AG04449 (cell line): ENCODE measurements at regions not wholly inside any gene's neighbourhood (a gene's known extent, or its start where the extent isn't known, plus 50 kb on each side); places are given as distances from the start of the nearest gene placed in this dataset.

Source experiments
- CTCF ChIA-PET: fragments of 350-600 bp; formaldehyde crosslinking; extraction: SDS; loops from one replicate; lab custom pipeline; 2021; ENCODE audit warnings: antibody characterized with exemption; lab: Yijun Ruan, JAX
- POLR2A ChIA-PET: fragments of 400-600, 350-600 bp; formaldehyde crosslinking; extraction: SDS; loops from one replicate; lab custom pipeline; 2020; ENCODE audit warnings: antibody characterized with exemption, inconsistent platforms; lab: Yijun Ruan, JAX
- DNase-seq: peaks from one replicate; pipeline ENCODE4 v3.0.0-alpha.2; 2010; ENCODE audit warnings: low read depth, low spot score
- H3K4me3 ChIP-seq: 2 replicates; pipeline ENCODE4 v1.5.1; 2011; ENCODE audit warnings: low read depth, mild to moderate bottlenecking, control low read depth, low read length
- TF ChIP-seq, protein P1 (sequence below): IDR thresholded peaks from one replicate; pipeline ENCODE4 v1.5.1; 2011; ENCODE audit warnings: mild to moderate bottlenecking, moderate library complexity, low read length, control low read depth, inconsistent platforms; ENCODE audit not compliant: insufficient read depth; ENCODE audit errors: missing control alignments

DNA sequence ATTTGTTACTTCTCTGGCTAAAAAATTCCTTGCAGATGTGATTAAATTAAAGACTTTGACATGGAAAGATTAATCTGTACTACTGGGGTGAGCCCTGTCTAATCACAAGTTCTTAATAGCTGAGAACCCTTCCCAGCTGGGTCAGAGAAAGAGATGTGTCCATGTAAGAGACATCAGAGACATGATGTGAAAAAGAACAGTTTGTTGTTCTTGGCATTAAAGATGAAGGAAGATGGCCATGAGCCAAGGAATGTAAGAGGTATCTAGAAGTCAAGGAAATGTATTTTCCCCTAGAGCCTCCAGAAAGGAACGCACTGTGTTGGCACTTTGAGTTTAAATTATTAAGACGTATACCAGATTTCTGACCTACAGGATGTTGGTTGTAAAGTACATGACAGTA, 1271.5 kb upstream of the PRMT6 start:
- TF ChIP-seq, protein P1, sequence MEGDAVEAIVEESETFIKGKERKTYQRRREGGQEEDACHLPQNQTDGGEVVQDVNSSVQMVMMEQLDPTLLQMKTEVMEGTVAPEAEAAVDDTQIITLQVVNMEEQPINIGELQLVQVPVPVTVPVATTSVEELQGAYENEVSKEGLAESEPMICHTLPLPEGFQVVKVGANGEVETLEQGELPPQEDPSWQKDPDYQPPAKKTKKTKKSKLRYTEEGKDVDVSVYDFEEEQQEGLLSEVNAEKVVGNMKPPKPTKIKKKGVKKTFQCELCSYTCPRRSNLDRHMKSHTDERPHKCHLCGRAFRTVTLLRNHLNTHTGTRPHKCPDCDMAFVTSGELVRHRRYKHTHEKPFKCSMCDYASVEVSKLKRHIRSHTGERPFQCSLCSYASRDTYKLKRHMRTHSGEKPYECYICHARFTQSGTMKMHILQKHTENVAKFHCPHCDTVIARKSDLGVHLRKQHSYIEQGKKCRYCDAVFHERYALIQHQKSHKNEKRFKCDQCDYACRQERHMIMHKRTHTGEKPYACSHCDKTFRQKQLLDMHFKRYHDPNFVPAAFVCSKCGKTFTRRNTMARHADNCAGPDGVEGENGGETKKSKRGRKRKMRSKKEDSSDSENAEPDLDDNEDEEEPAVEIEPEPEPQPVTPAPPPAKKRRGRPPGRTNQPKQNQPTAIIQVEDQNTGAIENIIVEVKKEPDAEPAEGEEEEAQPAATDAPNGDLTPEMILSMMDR, result no peak
- DNase-seq, result no peak
- POLR2A ChIA-PET, result no interaction called here

DNA sequence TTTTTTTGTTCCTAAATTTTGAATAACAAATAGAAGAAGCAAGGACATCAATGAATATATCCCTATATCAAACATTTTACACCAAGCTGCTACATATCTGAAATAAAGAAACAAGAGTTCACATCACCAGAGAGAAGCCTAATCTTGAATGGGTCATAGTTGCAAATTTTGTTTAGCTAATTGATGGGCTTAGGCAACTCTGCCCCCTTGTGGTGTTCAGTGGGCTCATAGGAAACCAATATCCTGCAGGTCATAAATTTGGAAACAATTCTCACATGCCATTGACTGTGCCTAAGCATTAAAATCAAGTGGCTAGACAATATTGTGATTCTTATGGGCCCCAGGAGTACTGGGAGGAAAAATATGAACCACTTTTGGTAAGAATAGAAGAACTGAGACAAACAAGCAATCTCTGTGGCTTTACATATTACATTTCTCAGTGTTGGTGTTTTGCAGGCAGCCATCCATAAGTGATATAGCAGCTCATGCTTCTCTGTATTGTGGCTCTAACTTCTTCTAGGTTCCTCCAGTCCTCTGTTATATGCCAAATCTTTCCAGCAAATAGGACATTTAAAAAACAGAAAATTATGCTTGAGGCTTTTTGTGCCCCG, 1262.8 kb upstream of the PRMT6 start:
- POLR2A ChIA-PET, result no interaction called here
- DNase-seq, result no peak
- TF ChIP-seq, protein P1, result peak; percentile 52
- no peak overlapping the region for H3K4me3 ChIP-seq
- CTCF ChIA-PET, result interaction anchor here (0.7 to 4.2 kb wide), 2 partner anchors 10 to 1014 kb away, joined by 4 to 21 read pairs; no protein-coding TSS in a partner anchor

More for the DNA sequence above, 1271.5 kb upstream of the PRMT6 start:
- CTCF ChIA-PET, result no interaction called here
- H3K4me3 ChIP-seq, result no peak overlapping the region

DNA sequence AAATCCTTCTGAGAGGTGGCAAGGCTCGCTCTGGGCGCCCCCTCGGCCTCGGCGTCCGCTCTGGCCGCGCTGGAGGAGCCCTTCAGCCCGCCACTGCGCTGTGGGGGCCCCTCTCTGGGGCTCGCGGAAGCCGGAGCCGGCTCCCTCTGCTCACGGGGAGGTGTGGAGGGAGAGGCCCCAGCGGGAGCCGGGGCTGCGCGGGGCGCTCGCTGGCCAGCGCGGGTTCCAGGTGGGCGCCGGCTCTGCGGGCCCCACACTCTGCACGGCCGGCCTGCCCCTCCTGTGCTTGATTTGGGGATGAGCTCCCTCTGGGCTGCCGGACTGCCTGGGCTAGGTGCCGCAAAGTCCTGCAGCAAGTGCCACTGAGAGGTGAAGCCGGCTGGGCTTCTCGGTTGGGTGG, 1260.7 kb upstream of the PRMT6 start:
- H3K4me3 ChIP-seq, result no peak overlapping the region
- DNase-seq, result no peak
- TF ChIP-seq, protein P1, result no peak
- POLR2A ChIA-PET, result no interaction called here
- CTCF ChIA-PET, result interaction anchor here (4.2 kb wide), 1 partner anchor 1016 kb away, joined by 21 read pairs; no protein-coding TSS in a partner anchor

DNA sequence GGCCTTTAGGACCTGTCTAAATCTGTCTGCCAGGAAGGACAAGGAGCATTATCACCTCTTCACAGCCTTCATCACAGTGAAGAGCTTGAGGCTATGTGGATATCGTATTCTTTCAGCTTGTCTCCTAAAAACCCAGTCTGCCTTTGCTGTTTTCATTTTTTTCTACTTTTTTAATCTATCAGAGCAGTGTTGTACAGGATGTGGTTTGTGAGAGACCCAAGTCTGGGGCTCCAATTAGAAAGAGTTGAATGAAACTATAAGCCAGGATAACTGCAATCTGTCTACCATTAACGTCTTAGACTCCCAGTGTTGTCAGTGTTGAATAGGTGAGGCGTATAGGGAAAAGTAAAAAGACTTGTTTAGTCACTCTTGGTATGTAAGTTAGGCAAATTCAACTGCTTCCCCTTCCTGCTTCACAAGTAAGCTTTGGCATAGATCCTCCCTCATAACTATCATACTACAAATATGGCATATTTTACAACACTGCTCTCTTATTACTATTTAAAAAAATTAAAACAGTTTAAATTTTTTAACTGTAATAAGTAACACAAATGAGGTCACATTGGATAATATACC, 1225.8 kb upstream of the PRMT6 start:
- POLR2A ChIA-PET, result no interaction called here
- CTCF ChIA-PET, result no interaction called here
- no peak overlapping the region for H3K4me3 ChIP-seq

DNA sequence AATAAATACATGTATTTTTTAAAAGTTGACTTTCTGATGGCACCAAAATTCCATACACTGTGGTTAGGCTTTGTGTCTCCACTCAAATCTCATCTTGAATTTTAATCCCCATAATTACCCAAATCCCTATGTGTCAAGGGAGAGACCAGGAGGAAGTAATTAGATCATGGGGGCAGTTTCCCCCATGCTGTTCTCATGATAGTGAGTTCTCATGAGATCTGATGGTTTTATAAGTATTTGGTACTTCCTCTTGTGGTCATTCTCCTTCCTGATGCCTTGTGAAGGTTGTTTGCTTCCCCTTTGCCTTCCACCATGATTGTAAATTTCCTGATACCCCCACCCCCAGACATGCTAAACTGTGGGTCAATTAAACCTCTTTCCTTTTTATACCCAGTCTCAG, 1218.4 kb upstream of the PRMT6 start:
- POLR2A ChIA-PET, result no interaction called here
- CTCF ChIA-PET, result no interaction called here
- no peak for DNase-seq
- H3K4me3 ChIP-seq, result no peak overlapping the region
- TF ChIP-seq, protein P1, result no peak

More for the DNA sequence above, 1225.8 kb upstream of the PRMT6 start:
- DNase-seq, result no peak
- TF ChIP-seq, protein P1, result no peak

DNA sequence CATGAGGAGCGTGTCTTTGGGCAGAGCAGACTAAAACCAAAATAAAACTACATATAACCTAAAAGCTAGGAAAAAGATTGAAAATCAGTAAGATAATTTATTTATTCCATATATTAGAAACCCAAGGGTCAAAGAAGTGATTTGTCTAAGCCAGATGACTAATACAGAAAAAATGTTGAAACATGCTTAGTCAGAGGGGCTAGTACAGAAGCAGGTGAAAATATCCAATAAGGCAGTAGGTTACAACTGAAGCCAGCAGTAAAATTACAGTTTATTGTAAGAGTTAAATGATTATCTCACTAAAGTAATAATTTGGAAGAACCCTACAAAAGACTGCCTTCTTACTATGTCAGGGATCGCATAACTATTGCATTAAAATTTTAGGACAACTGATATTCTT, 1190.9 kb upstream of the PRMT6 start:
- CTCF ChIA-PET, result no interaction called here
- TF ChIP-seq, protein P1, result no peak
- POLR2A ChIA-PET, result no interaction called here
- H3K4me3 ChIP-seq, result no peak overlapping the region
- no peak for DNase-seq
